Fibroblast of pulmonary artery (primary cell): ENCODE measurements at regions not wholly inside any gene's neighbourhood (a gene's known extent, or its start where the extent isn't known, plus 50 kb on each side); places are given as distances from the start of the nearest gene placed in this dataset.

Experiments
- DNase-seq: peaks from one replicate; pipeline ENCODE4 v3.0.0-alpha.2; 2010; ENCODE audit warnings: low read depth
- H3K4me3 ChIP-seq: replicated peaks from 2 replicates; pipeline ENCODE4 v1.5.1; 2011; ENCODE audit warnings: low read depth, mild to moderate bottlenecking, control low read depth, low read length, moderate library complexity
- TF ChIP-seq, protein P1 (sequence below): IDR thresholded peaks from 2 replicates; pipeline ENCODE4 v1.5.1; 2011; ENCODE audit warnings: mild to moderate bottlenecking, control low read depth, low read length, inconsistent platforms; ENCODE audit errors: missing control alignments

DNA sequence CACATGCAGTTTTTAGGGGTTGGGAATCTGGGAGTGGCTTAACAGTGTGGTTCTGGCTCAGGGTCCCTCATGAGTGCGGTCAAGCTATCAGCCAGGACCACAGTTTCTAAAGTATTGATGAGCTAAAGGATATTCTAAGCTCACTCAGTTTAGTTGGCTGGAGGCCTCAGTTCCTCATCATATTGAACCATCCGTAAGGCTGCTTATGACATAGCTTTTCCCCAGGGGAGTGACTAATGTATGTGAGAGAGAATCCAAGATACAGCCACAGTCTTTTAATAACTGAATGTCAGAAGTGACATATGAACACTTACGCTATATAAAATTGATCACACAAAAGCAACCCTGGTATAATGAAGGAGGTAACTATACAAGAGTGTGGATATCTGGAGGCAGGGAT lies 245.3 kb downstream of the POLR1F start:
- TF ChIP-seq, protein P1, sequence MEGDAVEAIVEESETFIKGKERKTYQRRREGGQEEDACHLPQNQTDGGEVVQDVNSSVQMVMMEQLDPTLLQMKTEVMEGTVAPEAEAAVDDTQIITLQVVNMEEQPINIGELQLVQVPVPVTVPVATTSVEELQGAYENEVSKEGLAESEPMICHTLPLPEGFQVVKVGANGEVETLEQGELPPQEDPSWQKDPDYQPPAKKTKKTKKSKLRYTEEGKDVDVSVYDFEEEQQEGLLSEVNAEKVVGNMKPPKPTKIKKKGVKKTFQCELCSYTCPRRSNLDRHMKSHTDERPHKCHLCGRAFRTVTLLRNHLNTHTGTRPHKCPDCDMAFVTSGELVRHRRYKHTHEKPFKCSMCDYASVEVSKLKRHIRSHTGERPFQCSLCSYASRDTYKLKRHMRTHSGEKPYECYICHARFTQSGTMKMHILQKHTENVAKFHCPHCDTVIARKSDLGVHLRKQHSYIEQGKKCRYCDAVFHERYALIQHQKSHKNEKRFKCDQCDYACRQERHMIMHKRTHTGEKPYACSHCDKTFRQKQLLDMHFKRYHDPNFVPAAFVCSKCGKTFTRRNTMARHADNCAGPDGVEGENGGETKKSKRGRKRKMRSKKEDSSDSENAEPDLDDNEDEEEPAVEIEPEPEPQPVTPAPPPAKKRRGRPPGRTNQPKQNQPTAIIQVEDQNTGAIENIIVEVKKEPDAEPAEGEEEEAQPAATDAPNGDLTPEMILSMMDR = no peak
- DNase-seq = no peak
- no peak overlapping the region for H3K4me3 ChIP-seq

DNA sequence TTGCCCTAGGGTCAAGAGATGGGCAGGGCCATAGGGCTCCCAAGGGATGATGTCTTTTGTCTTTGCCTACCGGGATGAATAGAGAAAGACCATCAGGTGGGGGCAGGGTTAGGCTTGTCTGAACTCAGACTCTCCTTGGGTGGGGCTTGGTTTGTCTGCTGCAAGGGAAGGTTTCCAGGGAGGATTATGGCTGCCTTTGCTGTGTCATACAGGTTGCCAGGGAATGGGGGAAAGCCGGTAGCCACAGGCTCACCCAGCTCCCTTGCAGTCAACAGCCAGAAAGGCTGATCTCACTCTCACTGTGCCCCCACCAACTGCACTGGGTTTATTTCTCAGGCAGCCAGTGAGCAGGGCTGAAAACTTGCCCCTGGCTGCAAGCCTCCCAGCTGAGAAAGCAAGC lies 253.2 kb downstream of the POLR1F start:
- TF ChIP-seq, protein P1 = no peak
- DNase-seq = no peak
- H3K4me3 ChIP-seq = no peak overlapping the region

DNA sequence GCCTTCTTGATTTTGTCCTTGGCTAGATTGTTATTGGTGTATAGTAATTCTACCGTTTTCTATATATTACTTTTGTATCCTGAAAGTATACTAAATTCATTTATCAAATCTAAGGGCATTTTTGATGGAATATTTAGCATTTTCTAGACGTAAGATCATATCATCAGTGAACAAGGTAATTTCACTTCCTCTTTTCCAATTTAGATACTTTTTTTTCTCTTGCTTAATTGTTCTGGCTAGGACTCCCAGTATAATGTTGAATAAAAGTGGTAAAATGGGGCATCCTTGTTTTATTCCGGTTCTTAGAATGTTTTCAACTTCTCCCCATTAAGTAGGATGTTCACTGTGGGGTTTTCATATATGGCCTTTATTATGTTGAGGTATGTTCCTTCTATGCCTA lies 260.7 kb downstream of the POLR1F start:
- DNase-seq = no peak
- H3K4me3 ChIP-seq = no peak overlapping the region
- TF ChIP-seq, protein P1 = no peak

DNA sequence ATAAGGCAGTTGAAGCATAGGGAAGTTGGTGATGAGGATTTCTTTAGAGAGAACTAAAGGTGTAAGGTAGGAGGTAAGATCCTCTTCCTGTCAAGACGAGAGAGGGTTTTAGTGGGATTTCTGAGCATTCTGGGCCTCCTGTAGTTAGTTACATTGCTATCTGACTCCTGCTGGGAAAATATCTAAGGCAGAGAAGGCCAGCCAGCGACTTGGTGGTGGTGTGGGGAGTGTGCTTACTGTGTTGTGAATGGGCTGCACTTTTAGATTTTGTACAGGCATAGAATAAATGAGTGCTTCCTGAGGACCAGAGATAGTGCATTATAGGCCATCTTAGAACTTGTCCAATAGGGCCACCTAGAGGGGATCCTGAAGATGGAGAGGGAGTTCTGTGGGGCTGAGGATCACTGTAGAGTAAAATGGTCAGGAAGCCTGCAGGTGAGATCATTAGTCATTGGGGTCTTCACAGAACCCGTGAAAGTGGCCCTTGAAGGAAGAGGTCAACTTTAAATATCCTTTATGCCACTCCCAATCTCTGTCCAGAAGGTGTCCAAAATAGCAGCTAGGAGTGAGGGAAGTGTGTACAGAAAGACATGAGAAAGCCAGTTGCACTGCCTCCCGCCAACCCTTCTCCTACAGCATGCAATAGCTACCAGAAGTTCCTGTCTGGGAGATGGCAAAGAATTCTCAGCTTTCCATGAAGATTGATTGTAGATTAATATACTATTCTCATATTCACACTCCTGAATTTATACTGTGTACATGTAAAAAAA lies 266.6 kb downstream of the POLR1F start:
- H3K4me3 ChIP-seq = no peak overlapping the region
- TF ChIP-seq, protein P1 = peak; percentile 79
- peak; percentile 80 for DNase-seq

DNA sequence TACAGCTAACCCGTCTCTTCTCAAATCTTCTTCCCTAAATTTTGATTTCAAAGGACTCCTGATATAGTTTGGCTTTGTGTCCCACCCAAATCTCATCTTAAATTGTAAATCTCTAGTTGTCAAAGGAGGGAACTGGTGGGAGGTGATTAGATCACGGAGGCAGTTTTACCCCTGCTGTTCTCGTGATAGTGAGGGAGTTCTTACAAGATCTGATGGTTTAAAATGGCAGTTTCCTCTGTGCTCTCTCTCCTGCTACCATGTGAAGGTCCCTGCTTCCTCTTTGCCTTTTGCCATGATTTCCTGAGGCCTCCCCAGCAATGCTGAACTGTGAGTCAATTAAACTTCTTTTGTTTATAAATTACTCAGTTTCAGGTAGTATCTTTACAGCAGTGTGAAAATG lies 269.3 kb downstream of the POLR1F start:
- no peak overlapping the region for H3K4me3 ChIP-seq
- TF ChIP-seq, protein P1 = no peak
- no peak for DNase-seq

DNA sequence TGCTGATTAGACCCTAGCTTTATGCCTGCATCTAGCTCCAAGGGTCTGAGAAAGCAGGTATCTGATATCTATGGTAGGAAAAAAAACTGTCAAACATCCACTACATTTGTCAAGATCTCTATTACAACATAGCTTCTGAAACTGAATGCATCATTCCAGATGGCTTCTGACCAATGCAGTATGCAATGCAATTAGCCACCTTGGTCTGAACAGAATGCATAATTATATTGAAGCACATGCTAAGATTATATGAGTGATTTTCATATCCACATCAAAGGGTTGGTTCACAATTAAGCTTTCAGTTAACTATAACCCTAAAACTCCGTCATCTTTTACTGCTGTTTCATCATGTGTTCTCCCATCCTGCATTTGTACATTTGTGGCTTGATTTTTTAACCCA lies 271.4 kb downstream of the POLR1F start:
- TF ChIP-seq, protein P1 = no peak
- no peak for DNase-seq
- no peak overlapping the region for H3K4me3 ChIP-seq

DNA sequence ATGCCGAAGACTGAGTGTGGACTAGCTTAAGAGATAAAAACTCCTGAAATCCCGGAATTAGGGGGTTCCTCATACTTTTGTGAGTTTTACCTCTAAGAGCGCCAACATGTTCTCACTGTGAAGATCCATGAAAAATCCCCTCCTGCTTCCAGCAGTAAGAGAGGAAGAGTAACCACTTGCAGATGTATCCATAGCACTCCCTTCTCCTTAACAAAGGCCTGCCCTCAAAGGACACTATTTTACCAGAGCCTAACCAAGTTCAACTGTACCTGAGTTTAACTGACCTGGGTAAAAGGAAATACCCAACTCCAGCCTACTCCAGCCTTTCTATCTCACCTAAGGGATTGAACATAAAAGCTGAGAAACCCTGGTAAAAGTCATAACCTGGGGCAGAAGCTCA lies 280.9 kb downstream of the POLR1F start:
- H3K4me3 ChIP-seq = no peak overlapping the region
- no peak for DNase-seq
- TF ChIP-seq, protein P1 = no peak
